ENCODE measurements at regions not wholly inside any gene's neighbourhood (a gene's known extent, or its start where the extent isn't known, plus 50 kb on each side); places are given as distances from the start of the nearest gene placed in this dataset.

- Histone ChIP-seq H3K27me3 (ENCODE audit: control insufficient read depth in 4 of 4, insufficient read depth in 4 of 4, low read length in 3 of 4) (no peaks in the 10 kb centered on the region), H3K36me3 (ENCODE audit: control insufficient read depth in 4 of 4, insufficient read depth in 3 of 4, low read depth in 1 of 4, low read length in 3 of 4) (no peaks in the 10 kb centered on the region), H3K4me1 (ENCODE audit: control insufficient read depth in 4 of 4, insufficient read depth in 4 of 4, low read length in 3 of 4) (no peaks in the 10 kb centered on the region), H3K9me3 (ENCODE audit: control insufficient read depth in 4 of 4, low read length in 3 of 4) (no peaks in the 10 kb centered on the region), H3K9ac (ENCODE audit: low read depth in 1 of 2, low read length in 2 of 2) (no peak overlapping the region), H3K4me3 (ENCODE audit: low read depth in 1 of 3, low read length in 3 of 3) (no peak overlapping the region), H3K27ac (ENCODE audit: low read depth in 1 of 2, low read length in 2 of 2) (no peak overlapping the region)
- no peak for TF ChIP-seq ATF3 (IDR thresholded peaks at IDR 0.05)
- TF ChIP-seq SP1 (IDR thresholded peaks at IDR 0.05) = no peak
- no peak for TF ChIP-seq HNF4A (conservative IDR thresholded peaks at IDR 0.05)
- WGBS = 62% methylated on average over 2 of the region's 2 CpGs
- no peak for DNase-seq (ENCODE audit: low spot score)
Measured at GRCh38 chr14:86515195-86515594, 985.3 kb downstream of the FLRT2 start.

GRCh38 chr14:86513564-86513963, 983.6 kb downstream of the FLRT2 start:
- Histone ChIP-seq H3K9me3 (ENCODE audit: control insufficient read depth in 4 of 4, low read length in 3 of 4) (no peaks in the 10 kb centered on the region), H3K27me3 (ENCODE audit: control insufficient read depth in 4 of 4, insufficient read depth in 4 of 4, low read length in 3 of 4) (no peaks in the 10 kb centered on the region), H3K4me1 (ENCODE audit: control insufficient read depth in 4 of 4, insufficient read depth in 4 of 4, low read length in 3 of 4) (no peaks in the 10 kb centered on the region), H3K36me3 (ENCODE audit: control insufficient read depth in 4 of 4, insufficient read depth in 3 of 4, low read depth in 1 of 4, low read length in 3 of 4) (no peaks in the 10 kb centered on the region), H3K4me3 (ENCODE audit: low read depth in 1 of 3, low read length in 3 of 3) (no peak overlapping the region), H3K27ac (ENCODE audit: low read depth in 1 of 2, low read length in 2 of 2) (no peak overlapping the region), H3K9ac (ENCODE audit: low read depth in 1 of 2, low read length in 2 of 2) (no peak overlapping the region)
- TF ChIP-seq RXRA (IDR thresholded peaks at IDR 0.05) = no peak
- DNase-seq (ENCODE audit: low spot score) = no peak
- WGBS = 71% methylated on average over 3 of the region's 3 CpGs

- TF ChIP-seq REST (IDR thresholded peaks at IDR 0.05) = no peak
- no peak for TF ChIP-seq SP1 (IDR thresholded peaks at IDR 0.05)
- no peak for TF ChIP-seq ATF3 (IDR thresholded peaks at IDR 0.05)
- no peak for TF ChIP-seq FOXA2 (IDR thresholded peaks at IDR 0.05)
- TF ChIP-seq GABPA (IDR thresholded peaks at IDR 0.05 in 1 of 2, conservative IDR thresholded peaks at IDR 0.05 in 1 of 2) = no peak
- TF ChIP-seq MAX (IDR thresholded peaks at IDR 0.05) = no peak
- TF ChIP-seq HNF4A (conservative IDR thresholded peaks at IDR 0.05) = no peak
- TF ChIP-seq RXRA (IDR thresholded peaks at IDR 0.05) = no peak
- TF ChIP-seq NR2F2 (IDR thresholded peaks at IDR 0.05) = no peak
- H3K4me3 ChIP-seq (ENCODE audit: low read depth in 1 of 3, low read length in 3 of 3) = no peak overlapping the region
- no peak overlapping the region for H3K9ac ChIP-seq (ENCODE audit: low read depth in 1 of 2, low read length in 2 of 2)
- no peak overlapping the region for H3K27ac ChIP-seq (ENCODE audit: low read depth in 1 of 2, low read length in 2 of 2)
- no peaks in the 10 kb centered on the region for H3K27me3 ChIP-seq (ENCODE audit: control insufficient read depth in 4 of 4, insufficient read depth in 4 of 4, low read length in 3 of 4)
- no peaks in the 10 kb centered on the region for H3K9me3 ChIP-seq (ENCODE audit: control insufficient read depth in 4 of 4, low read length in 3 of 4)
- H3K36me3 ChIP-seq (ENCODE audit: control insufficient read depth in 4 of 4, insufficient read depth in 3 of 4, low read depth in 1 of 4, low read length in 3 of 4) = no peaks in the 10 kb centered on the region
- 81% methylated on average over 4 of the region's 4 CpGs for WGBS
- DNase-seq (ENCODE audit: low spot score) = no peak
- H3K4me1 ChIP-seq (ENCODE audit: control insufficient read depth in 4 of 4, insufficient read depth in 4 of 4, low read length in 3 of 4) = no peaks in the 10 kb centered on the region
Measured at GRCh38 chr14:86513056-86513455, 983.1 kb downstream of the FLRT2 start.

GRCh38 chr14:86510491-86510890, 980.5 kb downstream of the FLRT2 start:
- Histone ChIP-seq H3K4me3 (ENCODE audit: low read depth in 1 of 3, low read length in 3 of 3) (no peak overlapping the region), H3K27me3 (ENCODE audit: control insufficient read depth in 4 of 4, insufficient read depth in 4 of 4, low read length in 3 of 4) (no peaks in the 10 kb centered on the region), H3K4me1 (ENCODE audit: control insufficient read depth in 4 of 4, insufficient read depth in 4 of 4, low read length in 3 of 4) (no peaks in the 10 kb centered on the region), H3K9me3 (ENCODE audit: control insufficient read depth in 4 of 4, low read length in 3 of 4) (no peaks in the 10 kb centered on the region), H3K27ac (ENCODE audit: low read depth in 1 of 2, low read length in 2 of 2) (no peak overlapping the region), H3K9ac (ENCODE audit: low read depth in 1 of 2, low read length in 2 of 2) (no peak overlapping the region), H3K36me3 (ENCODE audit: control insufficient read depth in 4 of 4, insufficient read depth in 3 of 4, low read depth in 1 of 4, low read length in 3 of 4) (no peaks in the 10 kb centered on the region)
- 83% methylated on average over 5 of the region's 5 CpGs for WGBS
- DNase-seq (ENCODE audit: low spot score) = no peak
- TF ChIP-seq REST (IDR thresholded peaks at IDR 0.05) = no peak
- TF ChIP-seq HNF4G (IDR thresholded peaks at IDR 0.05) = no peak
- TF ChIP-seq SP1 (IDR thresholded peaks at IDR 0.05) = no peak
- no peak for TF ChIP-seq MAX (IDR thresholded peaks at IDR 0.05)
- no peak for TF ChIP-seq RXRA (IDR thresholded peaks at IDR 0.05)
- TF ChIP-seq CTCF (IDR thresholded peaks at IDR 0.05; ENCODE audit: low read depth, low read length, missing input control) = no peak
- no peak for TF ChIP-seq TAF1 (conservative IDR thresholded peaks at IDR 0.05)
- TF ChIP-seq RAD21 (IDR thresholded peaks at IDR 0.05) = no peak
